GM23248 (cell line): ENCODE measurements at regions not wholly inside any gene's neighbourhood (a gene's known extent, or its start where the extent isn't known, plus 50 kb on each side); places are given as distances from the start of the nearest gene placed in this dataset.

Experiments
- DNase-seq: peaks from one replicate; pipeline ENCODE4 v3.0.0-alpha.2; 2015
- H2AFZ ChIP-seq: fragments of 200-600 bp; sonication (generic); 2 replicates; pipeline ENCODE4 v1.6.1; 2016; ENCODE audit warnings: antibody characterized with exemption
- H3F3A ChIP-seq: fragments of 200-600 bp; sonication (generic); 2 replicates; pipeline ENCODE4 v1.6.1; 2016; ENCODE audit warnings: mild to moderate bottlenecking, antibody characterized with exemption, mixed run types; ENCODE audit not compliant: insufficient read depth
- H3K27ac ChIP-seq: fragments of 200-600 bp; sonication (generic); 2 replicates; pipeline ENCODE4 v1.5.1; 2016; ENCODE audit warnings: mild to moderate bottlenecking
- H3K27me3 ChIP-seq: fragments of 200-600 bp; sonication (generic); replicated peaks from 2 replicates; pipeline ENCODE4 v1.6.1; 2016; ENCODE audit warnings: mild to moderate bottlenecking; ENCODE audit not compliant: insufficient read depth
- H3K36me3 ChIP-seq: fragments of 200-600 bp; sonication (generic); 2 replicates; pipeline ENCODE4 v1.6.1; 2016; ENCODE audit warnings: low read depth, mild to moderate bottlenecking
- H3K4me1 ChIP-seq: fragments of 200-600 bp; sonication (generic); 2 replicates; pipeline ENCODE4 v1.6.1; 2016; ENCODE audit warnings: mild to moderate bottlenecking; ENCODE audit not compliant: insufficient read depth
- H3K4me2 ChIP-seq: fragments of 200-600 bp; sonication (generic); one replicate; pipeline ENCODE4 v1.6.1; 2016; ENCODE audit warnings: mild to moderate bottlenecking; ENCODE audit not compliant: unreplicated experiment
- H3K4me3 ChIP-seq: fragments of 200-600 bp; sonication (generic); 2 replicates; pipeline ENCODE4 v1.5.1; 2016; ENCODE audit warnings: mild to moderate bottlenecking
- H3K79me2 ChIP-seq: fragments of 200-600 bp; sonication (generic); 2 replicates; pipeline ENCODE4 v1.6.1; 2016; ENCODE audit warnings: mild to moderate bottlenecking; ENCODE audit not compliant: insufficient read depth
- H3K9ac ChIP-seq: fragments of 200-600 bp; sonication (generic); 2 replicates; pipeline ENCODE4 v1.6.1; 2016; ENCODE audit warnings: mild to moderate bottlenecking
- H3K9me2 ChIP-seq: fragments of 200-600 bp; sonication (generic); 2 replicates; pipeline ENCODE4 v1.6.1; 2016; ENCODE audit warnings: mixed run types, mild to moderate bottlenecking, moderate library complexity; ENCODE audit not compliant: insufficient read depth
- H3K9me3 ChIP-seq: fragments of 200-600 bp; sonication (generic); one replicate; pipeline ENCODE4 v1.6.1; 2017; ENCODE audit warnings: low read depth
- H4K20me1 ChIP-seq: fragments of 200-600 bp; sonication (generic); 2 replicates; pipeline ENCODE4 v1.6.0; 2016; ENCODE audit not compliant: insufficient read depth
- EZH2 ChIP-seq: fragments of 200-600 bp; sonication (generic); IDR thresholded peaks from 2 replicates; pipeline ENCODE4 v1.6.1; 2018; ENCODE audit warnings: antibody characterized with exemption, mild to moderate bottlenecking; ENCODE audit not compliant: insufficient read depth, poor library complexity, severe bottlenecking
- EZH2phosphoT487 ChIP-seq: fragments of 200-600 bp; sonication (generic); IDR thresholded peaks from 2 replicates; pipeline ENCODE4 v1.6.1; 2018; ENCODE audit warnings: antibody characterized with exemption, moderate library complexity, mild to moderate bottlenecking, low read depth; ENCODE audit not compliant: insufficient read depth
- WGBS, 2 experiments: methylation state at CpG; one replicate each; pipeline ENCODE4 v1.1.6; 2015 to 2017; ENCODE audit warnings: low lambda C conversion rate in 2 of 2, low coverage in 1 of 2; ENCODE audit errors: missing lambda C conversion rate in 2 of 2; 5-methylcytosine and 5-hydroxymethylcytosine counted together
- in situ Hi-C: fragments of 300-500 bp; cut with MboI; formaldehyde crosslinking; loops from 2 replicates; pipeline ENCODE4 v1.15.0; 2020

GRCh38 chr20:57785061-57785460, 75.2 kb upstream of the PMEPA1 start:
- TF ChIP-seq EZH2phosphoT487 (no peak), EZH2 (no peak)
- Histone ChIP-seq H3K4me1 (no peaks in the 10 kb centered on the region), H3F3A (no peaks in the 10 kb centered on the region), H3K9me3 (no peaks in the 10 kb centered on the region), H2AFZ (no peak overlapping the region), H3K27ac (no peak overlapping the region), H3K36me3 (no peaks in the 10 kb centered on the region), H3K9me2 (no peaks in the 10 kb centered on the region), H3K9ac (no peak overlapping the region), H4K20me1 (no peaks in the 10 kb centered on the region), H3K79me2 (no peaks in the 10 kb centered on the region), H3K27me3 (peaks cover 5% of the 10 kb centered on the region; the same call in 1 of the 2 replicates), H3K4me2 (no peak overlapping the region), H3K4me3 (no peak overlapping the region)
- 58% methylated on average over 4 of the region's 4 CpGs for WGBS, 2 experiments
- no peak for DNase-seq
- in situ Hi-C loops, result no loop called here

DNA sequence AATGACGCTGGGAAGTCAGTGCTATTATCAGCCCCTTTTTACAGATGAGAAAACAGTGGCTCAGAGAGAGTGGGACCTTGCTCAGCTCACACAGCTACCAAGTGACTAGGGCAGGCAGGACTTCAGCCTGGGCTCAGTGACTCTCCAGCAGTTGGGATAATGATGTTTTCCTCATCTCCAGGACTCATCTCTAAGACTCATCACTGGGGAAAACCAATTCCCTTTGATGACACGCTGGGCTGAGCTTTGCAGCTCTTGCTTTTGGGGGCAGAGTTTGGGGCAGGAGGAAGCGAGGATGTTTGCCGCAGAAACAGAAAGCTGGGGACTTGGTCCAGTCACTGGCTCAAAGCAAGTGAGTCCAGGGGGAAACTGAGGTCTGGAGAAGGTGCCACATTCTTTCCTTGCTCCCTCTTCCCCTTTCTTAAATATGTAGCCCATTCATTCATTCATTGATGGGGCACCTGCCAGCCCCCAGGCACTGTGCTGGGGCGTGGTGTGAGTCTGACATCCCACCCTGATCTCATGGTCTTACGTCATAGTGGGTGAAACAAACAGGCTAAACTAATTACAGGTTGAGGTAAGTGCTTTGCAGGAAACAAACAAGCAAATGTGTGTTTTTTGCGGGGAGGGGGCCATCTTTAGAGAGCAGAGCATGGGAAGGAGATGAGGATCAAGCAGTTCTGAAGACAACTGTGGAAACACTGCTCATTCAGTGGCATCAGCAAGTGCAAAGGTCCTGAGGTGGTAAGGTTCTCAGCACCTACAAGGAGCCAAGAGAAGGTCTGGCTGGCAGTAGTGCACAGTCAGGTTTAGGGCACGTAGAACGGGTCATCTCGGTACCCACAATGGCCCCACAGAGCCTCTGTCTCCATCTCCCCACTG, 74.4 kb upstream of the PMEPA1 start:
- H3K4me3 ChIP-seq, result no peak overlapping the region
- H3K4me2 ChIP-seq, result no peak overlapping the region
- peaks cover 5% of the 10 kb centered on the region; the same call in 1 of the 2 replicates for H3K27me3 ChIP-seq
- H3K27ac ChIP-seq, result no peak overlapping the region
- no peaks in the 10 kb centered on the region for H3K4me1 ChIP-seq
- TF ChIP-seq EZH2phosphoT487, result no peak
- WGBS, 2 experiments, result 79 to 90% methylated on average over 9 to 10 of the region's 10 CpGs
- H3K9me3 ChIP-seq, result no peaks in the 10 kb centered on the region
- in situ Hi-C loops, result no loop called here
- no peaks in the 10 kb centered on the region for H3K9me2 ChIP-seq
- H2AFZ ChIP-seq, result no peak overlapping the region
- no peaks in the 10 kb centered on the region for H3K79me2 ChIP-seq
- no peaks in the 10 kb centered on the region for H4K20me1 ChIP-seq
- H3K9ac ChIP-seq, result no peak overlapping the region
- DNase-seq, result peak; percentile 41
- no peaks in the 10 kb centered on the region for H3F3A ChIP-seq
- H3K36me3 ChIP-seq, result no peaks in the 10 kb centered on the region

GRCh38 chr20:57783196-57783595, 73.4 kb upstream of the PMEPA1 start:
- H3F3A ChIP-seq, result no peaks in the 10 kb centered on the region
- H3K27ac ChIP-seq, result no peak overlapping the region
- no peaks in the 10 kb centered on the region for H3K9me3 ChIP-seq
- no peak overlapping the region for H3K4me3 ChIP-seq
- H2AFZ ChIP-seq, result no peak overlapping the region
- no peak overlapping the region for H3K9ac ChIP-seq
- H3K4me2 ChIP-seq, result no peak overlapping the region
- H3K36me3 ChIP-seq, result no peaks in the 10 kb centered on the region
- H3K79me2 ChIP-seq, result no peaks in the 10 kb centered on the region
- H3K4me1 ChIP-seq, result no peaks in the 10 kb centered on the region
- TF ChIP-seq EZH2, result no peak
- TF ChIP-seq EZH2phosphoT487, result no peak
- WGBS, 2 experiments, result 83 to 84% methylated on average over 3 to 4 of the region's 4 CpGs
- H3K27me3 ChIP-seq, result peaks cover 8% of the 10 kb centered on the region; the same call in 1 of the 2 replicates
- in situ Hi-C loops, result no loop called here
- no peak for DNase-seq
- no peaks in the 10 kb centered on the region for H3K9me2 ChIP-seq
- H4K20me1 ChIP-seq, result no peaks in the 10 kb centered on the region

DNA sequence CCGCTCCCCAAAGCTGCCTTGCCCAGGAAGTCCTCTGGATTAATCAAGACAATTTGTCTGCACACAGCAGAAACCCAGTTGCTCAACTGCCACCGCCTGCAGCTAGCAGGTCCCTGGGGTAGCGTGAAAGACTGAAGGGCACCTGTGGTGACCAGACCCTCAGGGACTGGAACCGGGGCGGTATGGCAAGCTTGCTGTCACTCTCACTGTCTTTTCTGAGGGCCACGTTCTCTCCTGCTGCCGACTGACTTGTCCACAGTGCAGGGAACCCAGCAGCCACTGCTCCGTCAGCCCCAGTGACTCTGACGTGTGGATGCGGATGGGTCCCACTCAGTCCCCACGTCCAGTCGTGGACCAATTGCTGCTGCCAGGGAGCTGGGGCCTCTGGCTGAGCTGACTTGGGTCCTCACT, 72.8 kb upstream of the PMEPA1 start:
- TF ChIP-seq EZH2 (no peak), EZH2phosphoT487 (no peak)
- Histone ChIP-seq H3K4me3 (no peak overlapping the region), H3K9ac (no peak overlapping the region), H2AFZ (no peak overlapping the region), H4K20me1 (no peaks in the 10 kb centered on the region), H3K9me3 (no peaks in the 10 kb centered on the region), H3K36me3 (no peaks in the 10 kb centered on the region), H3F3A (no peaks in the 10 kb centered on the region), H3K4me1 (no peaks in the 10 kb centered on the region), H3K4me2 (no peak overlapping the region), H3K27ac (no peak overlapping the region), H3K79me2 (no peaks in the 10 kb centered on the region), H3K9me2 (no peaks in the 10 kb centered on the region), H3K27me3 (peaks cover 8% of the 10 kb centered on the region; the same call in 1 of the 2 replicates)
- no peak for DNase-seq
- in situ Hi-C loops, result no loop called here
- 70 to 73% methylated on average over 11 of the region's 12 CpGs for WGBS, 2 experiments
